ENCODE measurements at regions not wholly inside any gene's neighbourhood (a gene's known extent, or its start where the extent isn't known, plus 50 kb on each side); places are given as distances from the start of the nearest gene placed in this dataset.
"Not testable (repeated sequence)": the region's sequence is repeated elsewhere in the genome, so short reads cannot be mapped to it uniquely, and the experiment has no call there.

- Mint-ChIP-seq H3K27ac (no peak overlapping the region), H3K4me3 (no peak overlapping the region), H3K9me3 (peaks cover 0 to 13% (median 6%) of the 10 kb centered on the region in 3 donors), H3K4me1 (no peaks in the 10 kb centered on the region), H3K27me3 (peaks cover 17 to 29% of the 10 kb centered on the region in 2 donors), H3K36me3 (no peaks in the 10 kb centered on the region)
- ATAC-seq (replicated peaks in 1 of 4) (no peak), DNase-seq (no peak)
- ChIA-PET POLR2A (no interaction called here), CTCF (interaction anchor here (0.6 to 2.6 kb wide), 7 partner anchors 114 to 1025 kb away, joined by 3 to 25 read pairs (median 4); no protein-coding TSS in a partner anchor)
- H3K4me1 ChIP-seq (ENCODE audit: control insufficient read depth in 1 of 2, extremely low read depth in 1 of 2, insufficient read depth in 2 of 2, low read length in 2 of 2): no peaks in the 10 kb centered on the region
- WGBS (ENCODE audit: insufficient coverage): 100% methylated on average over 1 of the region's 1 CpG
- no peaks in the 10 kb centered on the region for H3K9me3 ChIP-seq
- peaks cover 0 to 8% of the 10 kb centered on the region in 2 experiments for H3K27me3 ChIP-seq (replicated peaks in 1 of 2; ENCODE audit: control insufficient read depth in 2 of 2, extremely low read depth in 1 of 2, insufficient read depth in 2 of 2, low read length in 1 of 2)
- no peaks in the 10 kb centered on the region for H3K36me3 ChIP-seq (ENCODE audit: control insufficient read depth in 2 of 2, extremely low read depth in 1 of 2, insufficient read depth in 1 of 2, low read length in 1 of 2)
- no peak overlapping the region for H3K27ac ChIP-seq (ENCODE audit: low read length)
- H3K4me3 ChIP-seq (ENCODE audit: control insufficient read depth in 1 of 2, extremely low read depth in 1 of 2, low read length in 1 of 2): no peak overlapping the region
Observed at GRCh38 chr22:22960307-22960706, 72.7 kb downstream of the IGLL5 start.

- H3K9me3 ChIP-seq: no peaks in the 10 kb centered on the region
- ATAC-seq (replicated peaks in 1 of 4) (no peak), DNase-seq (no peak)
- no CpG with 5 or more reads among the region's 1 CpG for WGBS (ENCODE audit: insufficient coverage)
- H3K27ac ChIP-seq (ENCODE audit: low read length): no peak overlapping the region
- Mint-ChIP-seq H3K36me3 (no peaks in the 10 kb centered on the region), H3K27me3 (peaks cover 18 to 30% of the 10 kb centered on the region in 2 donors), H3K27ac (no peak overlapping the region), H3K9me3 (peaks cover 0 to 13% (median 6%) of the 10 kb centered on the region in 3 donors), H3K4me1 (no peaks in the 10 kb centered on the region), H3K4me3 (no peak overlapping the region)
- CTCF ChIA-PET: interaction anchor here in 1 of 2 donors (2.6 kb wide), 1 partner anchor 166 kb away, joined by 25 read pairs; no protein-coding TSS in a partner anchor
- no peaks in the 10 kb centered on the region for H3K36me3 ChIP-seq (ENCODE audit: control insufficient read depth in 2 of 2, extremely low read depth in 1 of 2, insufficient read depth in 1 of 2, low read length in 1 of 2)
- POLR2A ChIA-PET: no interaction called here
- peaks cover 0 to 3% of the 10 kb centered on the region in 2 experiments for H3K27me3 ChIP-seq (replicated peaks in 1 of 2; ENCODE audit: control insufficient read depth in 2 of 2, extremely low read depth in 1 of 2, insufficient read depth in 2 of 2, low read length in 1 of 2)
- H3K4me1 ChIP-seq (ENCODE audit: control insufficient read depth in 1 of 2, extremely low read depth in 1 of 2, insufficient read depth in 2 of 2, low read length in 2 of 2): no peaks in the 10 kb centered on the region
- H3K4me3 ChIP-seq (ENCODE audit: control insufficient read depth in 1 of 2, extremely low read depth in 1 of 2, low read length in 1 of 2): no peak overlapping the region
Observed at GRCh38 chr22:22961574-22961973, 74.0 kb downstream of the IGLL5 start.

- no peak for ATAC-seq (replicated peaks in 1 of 4)
- no peak overlapping the region for H3K4me3 ChIP-seq (ENCODE audit: control insufficient read depth in 1 of 2, extremely low read depth in 1 of 2, low read length in 1 of 2)
- no peak overlapping the region for H3K27ac Mint-ChIP-seq
- H3K4me1 Mint-ChIP-seq: no peaks in the 10 kb centered on the region
- WGBS (ENCODE audit: insufficient coverage): no CpG with 5 or more reads among the region's 1 CpG
- no peaks in the 10 kb centered on the region for H3K9me3 ChIP-seq
- H3K27me3 Mint-ChIP-seq: peaks cover 55 to 67% of the 10 kb centered on the region in 2 donors
- DNase-seq: no peak
- POLR2A ChIA-PET: no interaction called here
- no peaks in the 10 kb centered on the region for H3K4me1 ChIP-seq (ENCODE audit: control insufficient read depth in 1 of 2, extremely low read depth in 1 of 2, insufficient read depth in 2 of 2, low read length in 2 of 2)
- no peaks in the 10 kb centered on the region for H3K36me3 ChIP-seq (ENCODE audit: control insufficient read depth in 2 of 2, extremely low read depth in 1 of 2, insufficient read depth in 1 of 2, low read length in 1 of 2)
- no peaks in the 10 kb centered on the region for H3K9me3 Mint-ChIP-seq
- no peaks in the 10 kb centered on the region for H3K36me3 Mint-ChIP-seq
- no peak overlapping the region for H3K4me3 Mint-ChIP-seq
- peaks cover 0 to 5% of the 10 kb centered on the region in 2 experiments for H3K27me3 ChIP-seq (replicated peaks in 1 of 2; ENCODE audit: control insufficient read depth in 2 of 2, extremely low read depth in 1 of 2, insufficient read depth in 2 of 2, low read length in 1 of 2)
- H3K27ac ChIP-seq (ENCODE audit: low read length): no peak overlapping the region
- CTCF ChIA-PET: interaction anchor here in 1 of 2 donors (0.6 kb wide), 1 partner anchor 151 kb away, joined by 3 read pairs; no protein-coding TSS in a partner anchor
Observed at GRCh38 chr22:22968366-22968765, 80.8 kb downstream of the IGLL5 start.

- H3K4me3 Mint-ChIP-seq; H3K9me3 Mint-ChIP-seq; H3K9me3 ChIP-seq; H3K36me3 ChIP-seq (ENCODE audit: control insufficient read depth in 2 of 2, extremely low read depth in 1 of 2, insufficient read depth in 1 of 2, low read length in 1 of 2); DNase-seq; H3K4me3 ChIP-seq (ENCODE audit: control insufficient read depth in 1 of 2, extremely low read depth in 1 of 2, low read length in 1 of 2); H3K4me1 Mint-ChIP-seq; H3K36me3 Mint-ChIP-seq; H3K27me3 ChIP-seq (replicated peaks in 1 of 2; ENCODE audit: control insufficient read depth in 2 of 2, extremely low read depth in 1 of 2, insufficient read depth in 2 of 2, low read length in 1 of 2); H3K27ac ChIP-seq (ENCODE audit: low read length); H3K4me1 ChIP-seq (ENCODE audit: control insufficient read depth in 1 of 2, extremely low read depth in 1 of 2, insufficient read depth in 2 of 2, low read length in 2 of 2); H3K27ac Mint-ChIP-seq; ATAC-seq (replicated peaks in 1 of 4): not testable (repeated sequence)
- H3K27me3 Mint-ChIP-seq: peaks cover 40 to 44% of the 10 kb centered on the region in 2 donors
- no CpG with 5 or more reads among the region's 3 CpGs for WGBS (ENCODE audit: insufficient coverage)
- ChIA-PET POLR2A (interaction anchor here in 1 of 2 donors (0.6 kb wide), 1 partner anchor 37 kb away, joined by 4 read pairs; no protein-coding TSS in a partner anchor), CTCF (interaction anchor here in 1 of 2 donors (0.6 kb wide), 1 partner anchor 124 kb away, joined by 7 read pairs; no protein-coding TSS in a partner anchor)
Observed at GRCh38 chr22:22972605-22973004, 85.0 kb downstream of the IGLL5 start.

GRCh38 chr22:22973336-22973735 is 85.7 kb downstream of the IGLL5 start:
- Mint-ChIP-seq H3K4me3 (no peak overlapping the region), H3K36me3 (no peaks in the 10 kb centered on the region), H3K27ac (no peak overlapping the region), H3K4me1 (no peaks in the 10 kb centered on the region), H3K9me3 (no peaks in the 10 kb centered on the region), H3K27me3 (peaks cover 33 to 38% of the 10 kb centered on the region in 2 donors)
- peaks cover 0 to 2% of the 10 kb centered on the region in 2 experiments for H3K27me3 ChIP-seq (replicated peaks in 1 of 2; ENCODE audit: control insufficient read depth in 2 of 2, extremely low read depth in 1 of 2, insufficient read depth in 2 of 2, low read length in 1 of 2)
- 100% methylated on average over 2 of the region's 3 CpGs for WGBS (ENCODE audit: insufficient coverage)
- DNase-seq: no peak
- H3K4me1 ChIP-seq (ENCODE audit: control insufficient read depth in 1 of 2, extremely low read depth in 1 of 2, insufficient read depth in 2 of 2, low read length in 2 of 2): no peaks in the 10 kb centered on the region
- no peaks in the 10 kb centered on the region for H3K36me3 ChIP-seq (ENCODE audit: control insufficient read depth in 2 of 2, extremely low read depth in 1 of 2, insufficient read depth in 1 of 2, low read length in 1 of 2)
- H3K4me3 ChIP-seq (ENCODE audit: control insufficient read depth in 1 of 2, extremely low read depth in 1 of 2, low read length in 1 of 2): no peak overlapping the region
- ATAC-seq (replicated peaks in 1 of 4): no peak
- POLR2A ChIA-PET: no interaction called here
- CTCF ChIA-PET: no interaction called here
- no peaks in the 10 kb centered on the region for H3K9me3 ChIP-seq
- no peak overlapping the region for H3K27ac ChIP-seq (ENCODE audit: low read length)

GRCh38 chr22:22974156-22974555 is 86.5 kb downstream of the IGLL5 start:
- Mint-ChIP-seq H3K27ac (no peak overlapping the region), H3K27me3 (peaks cover 25 to 32% of the 10 kb centered on the region in 2 donors), H3K9me3 (no peaks in the 10 kb centered on the region), H3K36me3 (no peaks in the 10 kb centered on the region), H3K4me3 (no peak overlapping the region), H3K4me1 (no peaks in the 10 kb centered on the region)
- ATAC-seq (replicated peaks in 1 of 4) (no peak), DNase-seq (no peak)
- Histone ChIP-seq H3K27ac (ENCODE audit: low read length) (no peak overlapping the region), H3K36me3 (ENCODE audit: control insufficient read depth in 2 of 2, extremely low read depth in 1 of 2, insufficient read depth in 1 of 2, low read length in 1 of 2) (no peaks in the 10 kb centered on the region), H3K4me1 (ENCODE audit: control insufficient read depth in 1 of 2, extremely low read depth in 1 of 2, insufficient read depth in 2 of 2, low read length in 2 of 2) (no peaks in the 10 kb centered on the region), H3K27me3 (replicated peaks in 1 of 2; ENCODE audit: control insufficient read depth in 2 of 2, extremely low read depth in 1 of 2, insufficient read depth in 2 of 2, low read length in 1 of 2) (no peaks in the 10 kb centered on the region), H3K4me3 (ENCODE audit: control insufficient read depth in 1 of 2, extremely low read depth in 1 of 2, low read length in 1 of 2) (no peak overlapping the region), H3K9me3 (peaks cover 2% of the 10 kb centered on the region)
- CTCF ChIA-PET: interaction anchor here in 1 of 2 donors (2.1 kb wide), 1 partner anchor 17 kb away, joined by 7 read pairs; no protein-coding TSS in a partner anchor
- WGBS (ENCODE audit: insufficient coverage): 15% methylated on average over 2 of the region's 3 CpGs
- POLR2A ChIA-PET: interaction anchor here in 1 of 2 donors (0.5 kb wide), 1 partner anchor 24 kb away, joined by 5 read pairs; no protein-coding TSS in a partner anchor

Measured in T-cell (primary cell).